IMR-90 (cell line): ENCODE measurements at regions not wholly inside any gene's neighbourhood (a gene's known extent, or its start where the extent isn't known, plus 50 kb on each side); places are given as distances from the start of the nearest gene placed in this dataset.

Source experiments
- ATAC-seq: fragments of 200-7000 bp; cut with Tn5 transposase; 2 replicates; pipeline ENCODE4 v1.9.1; 2020; ENCODE audit warnings: low read depth, mild to moderate bottlenecking, moderate library complexity
- BruUV-seq: library from RNA; stranded (reverse); fragments of 400-500 nt; replicated peaks from 2 replicates; lab custom pipeline; 2021; lab: Mats Ljungman, UMichigan
- CTCF ChIA-PET: fragments of 300-600 bp; formaldehyde crosslinking; extraction: SDS; loops from one replicate; lab custom pipeline; 2021; ENCODE audit warnings: antibody characterized with exemption; lab: Yijun Ruan, JAX
- POLR2A ChIA-PET: fragments of 300-600 bp; sonication (Branson Sonifier 250); formaldehyde crosslinking; loops from one replicate; lab custom pipeline; 2022; ENCODE audit warnings: antibody characterized with exemption; ENCODE audit not compliant: unreplicated experiment; lab: Charles Lee
- DNase-seq: peaks from one replicate; pipeline ENCODE4 v3.0.0; 2013
- H2AFZ ChIP-seq: replicated peaks from 2 replicates; pipeline ENCODE3; 2013; ENCODE audit warnings: low read length, mild to moderate bottlenecking; ENCODE audit not compliant: poor library complexity
- H2AK5ac ChIP-seq: 2 replicates; pipeline ENCODE4 v1.6.1; 2013; ENCODE audit warnings: low read depth, low read length, inconsistent platforms
- H2AK9ac ChIP-seq: replicated peaks from 2 replicates; pipeline ENCODE3; 2013; ENCODE audit warnings: mild to moderate bottlenecking, low read depth, low read length, moderate library complexity; ENCODE audit not compliant: poor library complexity
- H2BK120ac ChIP-seq: 2 replicates; pipeline ENCODE4 v1.6.1; 2013; ENCODE audit warnings: low read depth, low read length, inconsistent platforms
- H2BK15ac ChIP-seq: 3 replicates; pipeline ENCODE4 v1.6.1; 2013; ENCODE audit warnings: low read depth, low read length, inconsistent platforms
- H2BK20ac ChIP-seq: 2 replicates; pipeline ENCODE4 v1.6.1; 2013; ENCODE audit warnings: low read depth, mild to moderate bottlenecking, inconsistent platforms, low read length, moderate library complexity
- H2BK5ac ChIP-seq: 2 replicates; pipeline ENCODE4 v1.6.1; 2013; ENCODE audit warnings: mild to moderate bottlenecking, low read depth, low read length, inconsistent platforms; ENCODE audit not compliant: poor library complexity, severe bottlenecking
- H3K14ac ChIP-seq: replicated peaks from 2 replicates; pipeline ENCODE4 v1.6.1; 2013; ENCODE audit warnings: low read depth, low read length, inconsistent platforms
- H3K18ac ChIP-seq: 2 replicates; pipeline ENCODE4 v1.6.1; 2013; ENCODE audit warnings: low read depth, low read length, control low read depth
- H3K23ac ChIP-seq: 2 replicates; pipeline ENCODE4 v1.6.1; 2013; ENCODE audit warnings: low read depth, low read length, inconsistent platforms
- H3K27ac ChIP-seq: 2 replicates; pipeline ENCODE4 v1.5.1; 2013; ENCODE audit warnings: mild to moderate bottlenecking, control low read depth, low read length; ENCODE audit not compliant: insufficient read depth
- H3K27me3 ChIP-seq: 2 replicates; pipeline ENCODE4 v1.6.1; 2013; ENCODE audit warnings: low read length; ENCODE audit not compliant: control insufficient read depth, insufficient read depth
- H3K36me3 ChIP-seq: 2 replicates; pipeline ENCODE4 v1.6.1; 2013; ENCODE audit warnings: low read length, mixed read lengths; ENCODE audit not compliant: control insufficient read depth, insufficient read depth
- H3K4ac ChIP-seq: 2 replicates; pipeline ENCODE4 v1.6.1; 2013; ENCODE audit warnings: low read depth, low read length, inconsistent platforms
- H3K4me1 ChIP-seq: 2 replicates; pipeline ENCODE4 v1.6.1; 2013; ENCODE audit warnings: low read length, mixed read lengths; ENCODE audit not compliant: control insufficient read depth, insufficient read depth
- H3K4me2 ChIP-seq: 2 replicates; pipeline ENCODE4 v1.6.1; 2013; ENCODE audit warnings: low read depth, mild to moderate bottlenecking, control low read depth, low read length, moderate library complexity
- H3K4me3 ChIP-seq: 2 replicates; pipeline ENCODE4 v1.5.1; 2013; ENCODE audit warnings: low read depth, mild to moderate bottlenecking, control low read depth, low read length, moderate library complexity; ENCODE audit not compliant: insufficient read depth
- H3K56ac ChIP-seq: 2 replicates; pipeline ENCODE4 v1.6.1; 2013; ENCODE audit warnings: low read length, inconsistent platforms; ENCODE audit not compliant: insufficient read depth; ENCODE audit errors: extremely low read depth
- H3K79me1 ChIP-seq, 2 experiments: 2 replicates each; pipeline ENCODE4 v1.6.1; 2013; ENCODE audit warnings: low read length in 2 of 2, inconsistent platforms in 1 of 2, low read depth in 1 of 2
- H3K9ac ChIP-seq: 2 replicates; pipeline ENCODE4 v1.6.1; 2013; ENCODE audit warnings: low read depth, low read length, control low read depth
- H3K9me1 ChIP-seq: 2 replicates; pipeline ENCODE4 v1.6.1; 2013; ENCODE audit warnings: low read length, inconsistent platforms; ENCODE audit not compliant: insufficient read depth
- H3K9me3 ChIP-seq: 2 replicates; pipeline ENCODE4 v1.6.1; 2013; ENCODE audit warnings: low read length; ENCODE audit not compliant: control insufficient read depth, insufficient read depth
- H4K20me1 ChIP-seq: 2 replicates; pipeline ENCODE4 v1.6.1; 2013; ENCODE audit warnings: low read length, inconsistent platforms; ENCODE audit not compliant: insufficient read depth
- H4K5ac ChIP-seq: 2 replicates; pipeline ENCODE4 v1.6.1; 2013; ENCODE audit warnings: mild to moderate bottlenecking, low read depth, low read length, control low read depth
- H4K8ac ChIP-seq, 2 experiments: 2 replicates each; pipeline ENCODE4 v1.6.1; 2013; ENCODE audit warnings: low read depth in 2 of 2, low read length in 2 of 2, control low read depth in 1 of 2, inconsistent platforms in 1 of 2
- H4K91ac ChIP-seq: 2 replicates; pipeline ENCODE4 v1.6.1; 2013; ENCODE audit warnings: low read depth, low read length, inconsistent platforms; ENCODE audit not compliant: insufficient read depth
- BHLHE40 ChIP-seq: fragments of 150-350 bp; IDR thresholded peaks from 2 replicates; pipeline ENCODE4 v1.6.1; 2016; ENCODE audit warnings: mild to moderate bottlenecking, low read depth, low read length
- CEBPB ChIP-seq: IDR thresholded peaks from 2 replicates; pipeline ENCODE4 v1.6.1; 2012; ENCODE audit warnings: low read depth, low read length, improper control_type of control experiment
- CHD1 ChIP-seq: IDR thresholded peaks from 2 replicates; pipeline ENCODE4 v1.6.1; 2012; ENCODE audit warnings: low read depth, low read length, improper control_type of control experiment
- FOS ChIP-seq: fragments of 150-350 bp; IDR thresholded peaks from 2 replicates; pipeline ENCODE4 v1.6.1; 2016; ENCODE audit warnings: low read depth, low read length
- MAFK ChIP-seq: IDR thresholded peaks from 2 replicates; pipeline ENCODE4 v1.6.1; 2012; ENCODE audit warnings: low read depth, low read length, improper control_type of control experiment
- MAZ ChIP-seq: IDR thresholded peaks from 2 replicates; pipeline ENCODE4 v1.6.1; 2012; ENCODE audit warnings: low read depth, mild to moderate bottlenecking, low read length, improper control_type of control experiment, moderate library complexity, borderline replicate concordance
- MXI1 ChIP-seq: IDR thresholded peaks from 2 replicates; pipeline ENCODE4 v1.6.1; 2012; ENCODE audit warnings: low read depth, mild to moderate bottlenecking, low read length, moderate library complexity, borderline replicate concordance
- NFE2L2 ChIP-seq: fragments of 150-350 bp; IDR thresholded peaks from 2 replicates; pipeline ENCODE4 v1.6.1; 2016; ENCODE audit warnings: low read depth, mild to moderate bottlenecking, low read length
- RAD21 ChIP-seq: IDR thresholded peaks from 2 replicates; pipeline ENCODE4 v1.6.1; 2012; ENCODE audit warnings: low read length, improper control_type of control experiment
- RCOR1 ChIP-seq: IDR thresholded peaks from 2 replicates; pipeline ENCODE4 v1.6.1; 2012; ENCODE audit warnings: mild to moderate bottlenecking, low read length, improper control_type of control experiment; ENCODE audit not compliant: insufficient replicate concordance
- RFX5 ChIP-seq: IDR thresholded peaks from 2 replicates; pipeline ENCODE4 v1.8.0; 2012; ENCODE audit warnings: low read depth, mild to moderate bottlenecking, low read length, moderate library complexity
- SMC3 ChIP-seq: fragments of 150-350 bp; IDR thresholded peaks from 2 replicates; pipeline ENCODE4 v1.6.1; 2016; ENCODE audit warnings: low read depth, mild to moderate bottlenecking, antibody characterized with exemption, low read length, moderate library complexity
- WGBS, 2 experiments: methylation state at CpG; one replicate each; pipeline versions ENCODE4 v1.1.5 to v1.1.7; 2013; ENCODE audit warnings: missing lambda C conversion rate in 2 of 2; ENCODE audit not compliant: insufficient read length in 1 of 2; ENCODE audit errors: extremely low coverage in 2 of 2; 5-methylcytosine and 5-hydroxymethylcytosine counted together
- dilution Hi-C: fragments of 300-500 bp; cut with HindIII; formaldehyde crosslinking; loops from one replicate; pipeline ENCODE4 v1.14.3; 2018; ENCODE audit warnings: low sequenced_read_pairs; ENCODE audit not compliant: unreplicated experiment
- in situ Hi-C: fragments of 300-500 bp; cut with MboI; formaldehyde crosslinking; loops from 3 replicates; pipeline ENCODE4 v1.14.3; 2019; ENCODE audit warnings: low sequenced_read_pairs, inconsistent platforms, mixed read lengths
- intact Hi-C: fragments of 100-400 bp; cut with micrococcal nuclease; formaldehyde crosslinking; loops from 2 replicates; pipeline ENCODE4 v1.10.0; 2022
- TF ChIP-seq, protein P1 (sequence below): fragments of 150-350 bp; IDR thresholded peaks from 2 replicates; pipeline ENCODE4 v1.6.1; 2016; ENCODE audit warnings: low read depth, mild to moderate bottlenecking, low read length, moderate library complexity, borderline replicate concordance
- TF ChIP-seq, protein P2 (sequence below): conservative IDR thresholded peaks from 2 replicates; pipeline ENCODE4 v1.5.1; 2012; ENCODE audit warnings: mild to moderate bottlenecking, low read depth, low read length, improper control_type of control experiment
- TF ChIP-seq, protein P3 (sequence below): fragments of 150-350 bp; IDR thresholded peaks from 2 replicates; pipeline ENCODE4 v1.6.1; 2017; ENCODE audit warnings: mild to moderate bottlenecking, antibody characterized with exemption, low read length, low read depth

DNA sequence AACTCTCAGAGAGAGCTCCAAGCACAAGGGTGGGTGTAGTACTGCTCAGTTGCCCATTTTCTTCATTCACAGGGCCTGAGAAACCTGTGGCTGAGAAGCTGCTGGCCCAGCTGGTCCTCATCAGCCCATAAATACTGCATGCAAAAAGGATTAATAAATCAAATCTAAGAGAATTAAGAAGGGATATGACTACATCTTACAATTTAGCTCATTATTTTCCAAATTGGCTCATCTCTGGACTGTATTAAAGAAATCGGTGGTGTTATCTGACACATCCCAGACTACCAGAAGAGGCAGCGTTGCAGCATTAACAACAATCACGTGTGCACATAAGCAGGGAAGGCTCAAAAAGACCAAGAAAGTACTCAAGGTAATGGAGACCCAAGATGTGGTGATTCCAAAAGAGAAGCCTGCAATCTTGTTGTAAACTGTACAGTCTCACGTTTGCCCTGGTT, 90.7 kb downstream of the CD24 start:
- no peak for ATAC-seq
- Histone ChIP-seq H2AK5ac (no peak overlapping the region), H3K18ac (no peak overlapping the region), H3K27ac (no peak overlapping the region), H2BK20ac (no peak overlapping the region), H2AFZ (no peak overlapping the region), H2BK5ac (no peak overlapping the region), H3K14ac (no peak overlapping the region), H2BK15ac (no peak overlapping the region), H3K4me1 (no peaks in the 10 kb centered on the region), H4K91ac (no peak overlapping the region), H3K56ac (no peak overlapping the region), H3K23ac (no peak overlapping the region), H3K27me3 (no peaks in the 10 kb centered on the region; the same call in 1 of the 2 replicates), H2BK120ac (no peak overlapping the region), H4K5ac (no peak overlapping the region), H2AK9ac (no peak overlapping the region), H3K9ac (no peak overlapping the region), H3K9me3 (no peaks in the 10 kb centered on the region), H4K8ac (no peak overlapping the region), H3K79me1 (no peaks in the 10 kb centered on the region), H3K9me1 (no peaks in the 10 kb centered on the region), H3K4ac (no peak overlapping the region), H4K20me1 (no peaks in the 10 kb centered on the region), H3K4me3 (no peak overlapping the region), H3K4me2 (no peak overlapping the region), H3K36me3 (no peaks in the 10 kb centered on the region)
- intact Hi-C loops (no loop called here), dilution Hi-C loops (no loop called here), in situ Hi-C loops (no loop called here)
- DNase-seq: no peak
- ChIA-PET CTCF (no interaction called here), POLR2A (no interaction called here)
- no CpG with 5 or more reads among the region's 4 CpGs for WGBS, 2 experiments
- TF ChIP-seq BHLHE40 (no peak), SMC3 (no peak), MAZ (no peak), RAD21 (no peak), CEBPB (no peak), MAFK (no peak), NFE2L2 (no peak), RFX5 (no peak), CHD1 (no peak), RCOR1 (no peak), FOS (no peak), MXI1 (no peak)
- TF ChIP-seq, protein P1, sequence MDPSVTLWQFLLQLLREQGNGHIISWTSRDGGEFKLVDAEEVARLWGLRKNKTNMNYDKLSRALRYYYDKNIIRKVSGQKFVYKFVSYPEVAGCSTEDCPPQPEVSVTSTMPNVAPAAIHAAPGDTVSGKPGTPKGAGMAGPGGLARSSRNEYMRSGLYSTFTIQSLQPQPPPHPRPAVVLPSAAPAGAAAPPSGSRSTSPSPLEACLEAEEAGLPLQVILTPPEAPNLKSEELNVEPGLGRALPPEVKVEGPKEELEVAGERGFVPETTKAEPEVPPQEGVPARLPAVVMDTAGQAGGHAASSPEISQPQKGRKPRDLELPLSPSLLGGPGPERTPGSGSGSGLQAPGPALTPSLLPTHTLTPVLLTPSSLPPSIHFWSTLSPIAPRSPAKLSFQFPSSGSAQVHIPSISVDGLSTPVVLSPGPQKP: no peak
- TF ChIP-seq, protein P2, sequence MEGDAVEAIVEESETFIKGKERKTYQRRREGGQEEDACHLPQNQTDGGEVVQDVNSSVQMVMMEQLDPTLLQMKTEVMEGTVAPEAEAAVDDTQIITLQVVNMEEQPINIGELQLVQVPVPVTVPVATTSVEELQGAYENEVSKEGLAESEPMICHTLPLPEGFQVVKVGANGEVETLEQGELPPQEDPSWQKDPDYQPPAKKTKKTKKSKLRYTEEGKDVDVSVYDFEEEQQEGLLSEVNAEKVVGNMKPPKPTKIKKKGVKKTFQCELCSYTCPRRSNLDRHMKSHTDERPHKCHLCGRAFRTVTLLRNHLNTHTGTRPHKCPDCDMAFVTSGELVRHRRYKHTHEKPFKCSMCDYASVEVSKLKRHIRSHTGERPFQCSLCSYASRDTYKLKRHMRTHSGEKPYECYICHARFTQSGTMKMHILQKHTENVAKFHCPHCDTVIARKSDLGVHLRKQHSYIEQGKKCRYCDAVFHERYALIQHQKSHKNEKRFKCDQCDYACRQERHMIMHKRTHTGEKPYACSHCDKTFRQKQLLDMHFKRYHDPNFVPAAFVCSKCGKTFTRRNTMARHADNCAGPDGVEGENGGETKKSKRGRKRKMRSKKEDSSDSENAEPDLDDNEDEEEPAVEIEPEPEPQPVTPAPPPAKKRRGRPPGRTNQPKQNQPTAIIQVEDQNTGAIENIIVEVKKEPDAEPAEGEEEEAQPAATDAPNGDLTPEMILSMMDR: no peak
- TF ChIP-seq, protein P3, sequence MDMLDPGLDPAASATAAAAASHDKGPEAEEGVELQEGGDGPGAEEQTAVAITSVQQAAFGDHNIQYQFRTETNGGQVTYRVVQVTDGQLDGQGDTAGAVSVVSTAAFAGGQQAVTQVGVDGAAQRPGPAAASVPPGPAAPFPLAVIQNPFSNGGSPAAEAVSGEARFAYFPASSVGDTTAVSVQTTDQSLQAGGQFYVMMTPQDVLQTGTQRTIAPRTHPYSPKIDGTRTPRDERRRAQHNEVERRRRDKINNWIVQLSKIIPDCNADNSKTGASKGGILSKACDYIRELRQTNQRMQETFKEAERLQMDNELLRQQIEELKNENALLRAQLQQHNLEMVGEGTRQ: no peak
- BruUV-seq: no TSS peak
